Smooth muscle cell (in vitro differentiated cells): ENCODE measurements at regions not wholly inside any gene's neighbourhood (a gene's known extent, or its start where the extent isn't known, plus 50 kb on each side); places are given as distances from the start of the nearest gene placed in this dataset.

Source experiments
- DNase-seq: peaks from one replicate; lab custom pipeline; 2025; ENCODE audit not compliant: unreplicated experiment; lab: John Stamatoyannopoulos, UW
- H2AFZ ChIP-seq: fragments of 200-600 bp; sonication (generic); 2 replicates; pipeline ENCODE4 v1.6.0; 2016; ENCODE audit warnings: antibody characterized with exemption, low read depth, mild to moderate bottlenecking
- H3F3A ChIP-seq: fragments of 200-600 bp; sonication (generic); 2 replicates; pipeline ENCODE4 v1.6.0; 2017; ENCODE audit warnings: antibody characterized with exemption, low read depth
- H3K27ac ChIP-seq: fragments of 200-600 bp; sonication (generic); 2 replicates; pipeline ENCODE4 v1.5.1; 2016; ENCODE audit warnings: low read depth, mild to moderate bottlenecking
- H3K27me3 ChIP-seq: fragments of 200-600 bp; sonication (generic); 2 replicates; pipeline ENCODE4 v1.6.1; 2016; ENCODE audit warnings: low read depth, mild to moderate bottlenecking
- H3K36me3 ChIP-seq: fragments of 200-600 bp; sonication (generic); 2 replicates; pipeline ENCODE4 v1.5.1; 2016; ENCODE audit warnings: low read depth
- H3K4me1 ChIP-seq: fragments of 200-600 bp; sonication (generic); 2 replicates; pipeline ENCODE4 v1.5.1; 2016; ENCODE audit warnings: low read depth
- H3K4me2 ChIP-seq: fragments of 200-600 bp; sonication (generic); 2 replicates; pipeline ENCODE4 v1.6.0; 2016; ENCODE audit warnings: mild to moderate bottlenecking
- H3K4me3 ChIP-seq: fragments of 200-600 bp; sonication (generic); 2 replicates; pipeline ENCODE4 v1.5.1; 2016; ENCODE audit warnings: mild to moderate bottlenecking
- H3K79me2 ChIP-seq: fragments of 200-600 bp; sonication (generic); 2 replicates; pipeline ENCODE4 v1.6.0; 2016; ENCODE audit warnings: low read depth, mild to moderate bottlenecking
- H3K9ac ChIP-seq: fragments of 200-600 bp; sonication (generic); 2 replicates; pipeline ENCODE4 v1.6.0; 2016; ENCODE audit warnings: low read depth
- H3K9me3 ChIP-seq: fragments of 200-600 bp; sonication (generic); replicated peaks from 2 replicates; pipeline ENCODE4 v1.5.1; 2016; ENCODE audit warnings: low read depth
- H4K20me1 ChIP-seq: fragments of 200-600 bp; sonication (generic); 2 replicates; pipeline ENCODE4 v1.6.0; 2016; ENCODE audit warnings: low read depth
- CTCF ChIP-seq: fragments of 200-600 bp; sonication (generic); IDR thresholded peaks from 2 replicates; pipeline ENCODE4 v1.5.1; 2017; ENCODE audit warnings: borderline replicate concordance, mild to moderate bottlenecking, antibody characterized with exemption; ENCODE audit not compliant: insufficient read depth, poor library complexity, severe bottlenecking
- WGBS: methylation state at CpG from one replicate; pipeline ENCODE4 v1.1.7; 2016; ENCODE audit warnings: low lambda C conversion rate; 5-methylcytosine and 5-hydroxymethylcytosine counted together

- no peak for DNase-seq
- H3K4me3 ChIP-seq, result no peak overlapping the region
- no peaks in the 10 kb centered on the region for H3K36me3 ChIP-seq
- H3K4me2 ChIP-seq, result no peak overlapping the region
- H3K27me3 ChIP-seq, result peaks cover 9% of the 10 kb centered on the region
- H3K27ac ChIP-seq, result no peak overlapping the region
- no peaks in the 10 kb centered on the region for H4K20me1 ChIP-seq
- H2AFZ ChIP-seq, result no peak overlapping the region
- H3F3A ChIP-seq, result no peaks in the 10 kb centered on the region
- no peaks in the 10 kb centered on the region for H3K9me3 ChIP-seq
- no peaks in the 10 kb centered on the region for H3K4me1 ChIP-seq
- TF ChIP-seq CTCF, result no peak
- H3K79me2 ChIP-seq, result no peaks in the 10 kb centered on the region
- H3K9ac ChIP-seq, result no peak overlapping the region
Measured at GRCh38 chr13:100817928-100818327, 143.3 kb upstream of the TMTC4 start.

- no peak for DNase-seq
- Histone ChIP-seq H3F3A (no peaks in the 10 kb centered on the region), H3K4me3 (no peak overlapping the region), H3K4me1 (no peaks in the 10 kb centered on the region), H3K27ac (no peak overlapping the region), H3K27me3 (peaks cover 29% of the 10 kb centered on the region), H3K79me2 (no peaks in the 10 kb centered on the region), H2AFZ (no peak overlapping the region), H3K9ac (no peak overlapping the region), H3K36me3 (no peaks in the 10 kb centered on the region), H3K4me2 (no peak overlapping the region), H4K20me1 (no peaks in the 10 kb centered on the region), H3K9me3 (no peaks in the 10 kb centered on the region)
- no peak for TF ChIP-seq CTCF
- whole genome bisulfite sequencing, result 46% methylated on average over 3 of the region's 3 CpGs
Measured at GRCh38 chr13:100815476-100816046, 141.0 kb upstream of the TMTC4 start.

- H2AFZ ChIP-seq, result no peak overlapping the region
- H3K4me2 ChIP-seq, result no peak overlapping the region
- H3K9me3 ChIP-seq, result no peaks in the 10 kb centered on the region
- no peak for TF ChIP-seq CTCF
- no peak overlapping the region for H3K27ac ChIP-seq
- no peaks in the 10 kb centered on the region for H4K20me1 ChIP-seq
- no peak overlapping the region for H3K9ac ChIP-seq
- 96% methylated on average over 2 of the region's 2 CpGs for WGBS
- no peaks in the 10 kb centered on the region for H3K36me3 ChIP-seq
- peaks cover 47% of the 10 kb centered on the region for H3K27me3 ChIP-seq
- no peak overlapping the region for H3K4me3 ChIP-seq
- H3K4me1 ChIP-seq, result peaks cover 22% of the 10 kb centered on the region
- H3F3A ChIP-seq, result no peaks in the 10 kb centered on the region
- no peaks in the 10 kb centered on the region for H3K79me2 ChIP-seq
- no peak for DNase-seq
Measured at GRCh38 chr13:100812982-100813584, 138.5 kb upstream of the TMTC4 start.

- H3K27ac ChIP-seq, result no peak overlapping the region
- TF ChIP-seq CTCF, result no peak
Measured at GRCh38 chr13:100811928-100812327, 137.3 kb upstream of the TMTC4 start.

More at GRCh38 chr13:100811928-100812327, 137.3 kb upstream of the TMTC4 start:
- no peaks in the 10 kb centered on the region for H4K20me1 ChIP-seq
- peaks cover 58% of the 10 kb centered on the region for H3K27me3 ChIP-seq
- DNase-seq, result no peak
- H3K4me2 ChIP-seq, result no peak overlapping the region
- H3K9ac ChIP-seq, result no peak overlapping the region
- H3K79me2 ChIP-seq, result no peaks in the 10 kb centered on the region
- H3K9me3 ChIP-seq, result no peaks in the 10 kb centered on the region
- peaks cover 24% of the 10 kb centered on the region for H3K4me1 ChIP-seq
- no peak overlapping the region for H3K4me3 ChIP-seq
- H3K36me3 ChIP-seq, result no peaks in the 10 kb centered on the region
- 85% methylated on average over 2 of the region's 2 CpGs for WGBS
- H2AFZ ChIP-seq, result no peak overlapping the region
- no peaks in the 10 kb centered on the region for H3F3A ChIP-seq
